Upper lobe of left lung (tissue), 4 donors: ENCODE measurements at regions not wholly inside any gene's neighbourhood (a gene's known extent, or its start where the extent isn't known, plus 50 kb on each side); places are given as distances from the start of the nearest gene placed in this dataset.

Source experiments
- POLR2A ChIP-seq, 4 donors: fragments of 450-650 bp; IDR thresholded peaks; one replicate each; pipeline ENCODE4 v1.5.1; 2016 to 2017; ENCODE audit warnings: antibody characterized with exemption in 4 of 4, mild to moderate bottlenecking in 2 of 4
- POLR2AphosphoS5 ChIP-seq, 2 donors: sonication (generic); formaldehyde crosslinking; IDR thresholded peaks; one replicate each; pipeline ENCODE4 v1.5.1; 2017; ENCODE audit warnings: antibody characterized with exemption in 2 of 2
- TF ChIP-seq, protein P1 (sequence below), 6 experiments: fragments of 450-650 bp in 4 of 6; fragments of 200-600 bp in 2 of 6; sonication (generic) in 2 of 6; IDR thresholded peaks; one replicate each; pipeline ENCODE4 v1.5.1; 2016 to 2019; ENCODE audit warnings: antibody characterized with exemption in 6 of 6

DNA sequence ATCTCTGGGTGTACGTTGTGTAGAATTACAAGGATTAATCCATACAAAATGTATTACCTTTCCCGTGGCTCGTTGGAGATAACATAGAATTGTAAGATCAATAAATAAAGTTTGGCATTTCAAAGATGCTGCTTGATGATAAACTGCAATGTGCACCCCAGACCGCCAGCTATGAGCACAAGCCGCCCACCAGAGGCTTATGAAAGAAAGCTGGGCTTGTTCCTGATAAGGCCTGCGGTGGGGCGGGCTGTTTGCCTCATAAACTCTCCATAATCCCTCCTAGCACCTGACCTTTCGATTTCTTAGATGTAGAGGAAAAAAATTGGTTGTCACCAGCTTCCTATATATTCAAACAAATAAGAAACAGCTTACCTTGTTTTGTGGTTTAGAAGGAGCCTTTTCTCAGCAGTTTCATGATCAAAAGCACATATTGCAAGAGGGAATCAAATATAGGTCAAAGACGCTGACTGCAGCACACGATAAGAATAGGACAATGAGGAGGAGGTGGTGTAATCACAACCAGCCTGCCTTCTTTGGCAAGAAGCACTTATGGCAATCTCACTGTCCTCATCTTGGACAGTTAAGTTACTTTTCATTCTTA lies 293.6 kb downstream of the RMST start:
- TF ChIP-seq POLR2AphosphoS5 (IDR thresholded peaks at IDR 0.05) (no peak), POLR2A (IDR thresholded peaks at IDR 0.05) (no peak)
- TF ChIP-seq, protein P1, sequence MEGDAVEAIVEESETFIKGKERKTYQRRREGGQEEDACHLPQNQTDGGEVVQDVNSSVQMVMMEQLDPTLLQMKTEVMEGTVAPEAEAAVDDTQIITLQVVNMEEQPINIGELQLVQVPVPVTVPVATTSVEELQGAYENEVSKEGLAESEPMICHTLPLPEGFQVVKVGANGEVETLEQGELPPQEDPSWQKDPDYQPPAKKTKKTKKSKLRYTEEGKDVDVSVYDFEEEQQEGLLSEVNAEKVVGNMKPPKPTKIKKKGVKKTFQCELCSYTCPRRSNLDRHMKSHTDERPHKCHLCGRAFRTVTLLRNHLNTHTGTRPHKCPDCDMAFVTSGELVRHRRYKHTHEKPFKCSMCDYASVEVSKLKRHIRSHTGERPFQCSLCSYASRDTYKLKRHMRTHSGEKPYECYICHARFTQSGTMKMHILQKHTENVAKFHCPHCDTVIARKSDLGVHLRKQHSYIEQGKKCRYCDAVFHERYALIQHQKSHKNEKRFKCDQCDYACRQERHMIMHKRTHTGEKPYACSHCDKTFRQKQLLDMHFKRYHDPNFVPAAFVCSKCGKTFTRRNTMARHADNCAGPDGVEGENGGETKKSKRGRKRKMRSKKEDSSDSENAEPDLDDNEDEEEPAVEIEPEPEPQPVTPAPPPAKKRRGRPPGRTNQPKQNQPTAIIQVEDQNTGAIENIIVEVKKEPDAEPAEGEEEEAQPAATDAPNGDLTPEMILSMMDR (IDR thresholded peaks at IDR 0.05): no peak
